KOPT-K1 (cell line): ENCODE measurements at regions not wholly inside any gene's neighbourhood (a gene's known extent, or its start where the extent isn't known, plus 50 kb on each side); places are given as distances from the start of the nearest gene placed in this dataset.

Source experiments
- H3K27ac ChIP-seq: fragments of 200-600 bp; sonication (generic); 2 replicates; pipeline ENCODE4 v1.5.1; 2016; ENCODE audit warnings: antibody characterized with exemption, mild to moderate bottlenecking, low read depth, low read length; ENCODE audit not compliant: poor library complexity, severe bottlenecking
- H3K36me3 ChIP-seq: fragments of 200-600 bp; sonication (generic); 2 replicates; pipeline ENCODE4 v1.5.1; 2017; ENCODE audit warnings: antibody characterized with exemption, mild to moderate bottlenecking, low read length, moderate library complexity; ENCODE audit not compliant: insufficient read depth
- H3K9me3 ChIP-seq: fragments of 200-600 bp; sonication (generic); 2 replicates; pipeline ENCODE4 v1.5.1; 2017; ENCODE audit warnings: antibody characterized with exemption, low read length, mild to moderate bottlenecking; ENCODE audit not compliant: insufficient read depth, poor library complexity, severe bottlenecking

GRCh38 chr5:167570431-167570830 lies 721.0 kb upstream of the WWC1 start:
- Histone ChIP-seq H3K9me3 (no peaks in the 10 kb centered on the region), H3K27ac (no peak overlapping the region), H3K36me3 (no peaks in the 10 kb centered on the region)

GRCh38 chr5:167571824-167572223 lies 719.6 kb upstream of the WWC1 start:
- Histone ChIP-seq H3K9me3 (no peaks in the 10 kb centered on the region), H3K36me3 (no peaks in the 10 kb centered on the region), H3K27ac (no peak overlapping the region)

GRCh38 chr5:167573370-167574127 lies 717.9 kb upstream of the WWC1 start:
- H3K27ac ChIP-seq, result no peak overlapping the region
- H3K36me3 ChIP-seq, result no peaks in the 10 kb centered on the region
- H3K9me3 ChIP-seq, result no peaks in the 10 kb centered on the region

GRCh38 chr5:167574464-167574863 lies 717.0 kb upstream of the WWC1 start:
- no peaks in the 10 kb centered on the region for H3K9me3 ChIP-seq
- H3K36me3 ChIP-seq, result no peaks in the 10 kb centered on the region
- H3K27ac ChIP-seq, result no peak overlapping the region

GRCh38 chr5:167575330-167575729 lies 716.1 kb upstream of the WWC1 start:
- Histone ChIP-seq H3K36me3 (no peaks in the 10 kb centered on the region), H3K9me3 (no peaks in the 10 kb centered on the region), H3K27ac (no peak overlapping the region)

- no peak overlapping the region for H3K27ac ChIP-seq
- no peaks in the 10 kb centered on the region for H3K9me3 ChIP-seq
- H3K36me3 ChIP-seq, result no peaks in the 10 kb centered on the region
Observed at GRCh38 chr5:167576126-167576525, 715.3 kb upstream of the WWC1 start.

GRCh38 chr5:167576897-167577296 lies 714.5 kb upstream of the WWC1 start:
- no peak overlapping the region for H3K27ac ChIP-seq
- H3K9me3 ChIP-seq, result no peaks in the 10 kb centered on the region
- H3K36me3 ChIP-seq, result no peaks in the 10 kb centered on the region

GRCh38 chr5:167577616-167578015 lies 713.8 kb upstream of the WWC1 start:
- Histone ChIP-seq H3K27ac (no peak overlapping the region), H3K9me3 (no peaks in the 10 kb centered on the region), H3K36me3 (no peaks in the 10 kb centered on the region)

GRCh38 chr5:167578977-167579692 lies 712.3 kb upstream of the WWC1 start:
- H3K9me3 ChIP-seq, result no peaks in the 10 kb centered on the region
- no peaks in the 10 kb centered on the region for H3K36me3 ChIP-seq
- no peak overlapping the region for H3K27ac ChIP-seq

- Histone ChIP-seq H3K36me3 (no peaks in the 10 kb centered on the region), H3K27ac (no peak overlapping the region), H3K9me3 (no peaks in the 10 kb centered on the region)
Observed at GRCh38 chr5:167579693-167580055, 711.8 kb upstream of the WWC1 start.

GRCh38 chr5:167580608-167581007 lies 710.8 kb upstream of the WWC1 start:
- Histone ChIP-seq H3K36me3 (no peaks in the 10 kb centered on the region), H3K27ac (no peak overlapping the region), H3K9me3 (no peaks in the 10 kb centered on the region)

GRCh38 chr5:167582283-167582682 lies 709.2 kb upstream of the WWC1 start:
- no peak overlapping the region for H3K27ac ChIP-seq

GRCh38 chr5:167582886-167583285 lies 708.6 kb upstream of the WWC1 start:
- no peaks in the 10 kb centered on the region for H3K36me3 ChIP-seq
- no peaks in the 10 kb centered on the region for H3K9me3 ChIP-seq
- H3K27ac ChIP-seq, result no peak overlapping the region

More at GRCh38 chr5:167582283-167582682, 709.2 kb upstream of the WWC1 start:
- no peaks in the 10 kb centered on the region for H3K36me3 ChIP-seq
- no peaks in the 10 kb centered on the region for H3K9me3 ChIP-seq

- no peaks in the 10 kb centered on the region for H3K9me3 ChIP-seq
- H3K36me3 ChIP-seq, result no peaks in the 10 kb centered on the region
- H3K27ac ChIP-seq, result no peak overlapping the region
Observed at GRCh38 chr5:167585184-167585583, 706.3 kb upstream of the WWC1 start.

- H3K27ac ChIP-seq, result no peak overlapping the region
- H3K9me3 ChIP-seq, result no peaks in the 10 kb centered on the region
- H3K36me3 ChIP-seq, result no peaks in the 10 kb centered on the region
Observed at GRCh38 chr5:167587772-167588437, 703.5 kb upstream of the WWC1 start.
